ENCODE measurements at regions not wholly inside any gene's neighbourhood (a gene's known extent, or its start where the extent isn't known, plus 50 kb on each side); places are given as distances from the start of the nearest gene placed in this dataset.
A peak's percentile ranks its signal among the peaks of the same experiment; 100 is the strongest.

DNA sequence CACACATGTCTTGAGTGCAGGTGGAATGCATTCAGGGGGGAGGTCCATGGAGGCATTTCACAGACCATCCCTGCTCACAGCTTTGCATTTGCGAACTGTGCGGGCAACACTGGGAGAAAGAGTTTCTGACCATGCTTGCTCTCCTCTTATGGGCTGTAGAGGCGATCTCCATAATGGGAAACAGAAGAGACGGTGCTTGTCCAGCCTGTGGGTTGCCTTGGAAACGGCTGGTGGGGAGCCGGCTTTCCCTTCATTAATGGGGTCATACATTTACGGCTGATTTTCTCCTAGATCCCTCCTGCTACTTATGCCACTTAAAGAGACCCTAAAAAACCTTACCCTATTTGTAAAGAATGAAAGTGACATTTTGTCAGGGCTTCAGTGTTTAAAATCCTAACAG lies 147.4 kb downstream of the SOX11 start:
- H2AFZ ChIP-seq (ENCODE audit: low read depth, low read length): peak overlapping the region; percentile 23
- H3K4me2 ChIP-seq (ENCODE audit: low read length): peak overlapping the region; percentile 40
- H3K36me3 ChIP-seq (ENCODE audit: insufficient read depth, low read length): no peaks in the 10 kb centered on the region
- H3K4me3 ChIP-seq (ENCODE audit: low read length): peak overlapping the region; percentile 39
- H3K79me2 ChIP-seq (replicated peaks; ENCODE audit: insufficient read depth, low read length): no peaks in the 10 kb centered on the region
- H3K9me2 ChIP-seq (ENCODE audit: insufficient read depth, low read length): no peaks in the 10 kb centered on the region
- peak overlapping the region; percentile 48 for H3K9ac ChIP-seq (ENCODE audit: low read length)
- peak overlapping the region; percentile 78 for H3K27ac ChIP-seq (ENCODE audit: low read length)
- no peaks in the 10 kb centered on the region for H3K9me3 ChIP-seq (ENCODE audit: low read length)
- H4K20me1 ChIP-seq (ENCODE audit: insufficient read depth): no peaks in the 10 kb centered on the region
- H3F3A ChIP-seq (ENCODE audit: insufficient read depth, low read length, poor library complexity, severe bottlenecking): peaks cover 3% of the 10 kb centered on the region
- H3K27me3 ChIP-seq (ENCODE audit: insufficient read depth, low read depth, low read length): no peaks in the 10 kb centered on the region
- peak; percentile 25 for TF ChIP-seq SMC3 (conservative IDR thresholded peaks at IDR 0.05; ENCODE audit: poor library complexity)
- TF ChIP-seq EZH2 (IDR thresholded peaks at IDR 0.05; ENCODE audit: borderline replicate concordance, insufficient read depth, low read length, poor library complexity, severe bottlenecking): no peak
- peak; percentile 47 for TF ChIP-seq MXI1 (conservative IDR thresholded peaks at IDR 0.05; ENCODE audit: poor library complexity, severe bottlenecking)
- no peak for TF ChIP-seq POLR2AphosphoS5 (IDR thresholded peaks at IDR 0.05)
- TF ChIP-seq, protein P1, sequence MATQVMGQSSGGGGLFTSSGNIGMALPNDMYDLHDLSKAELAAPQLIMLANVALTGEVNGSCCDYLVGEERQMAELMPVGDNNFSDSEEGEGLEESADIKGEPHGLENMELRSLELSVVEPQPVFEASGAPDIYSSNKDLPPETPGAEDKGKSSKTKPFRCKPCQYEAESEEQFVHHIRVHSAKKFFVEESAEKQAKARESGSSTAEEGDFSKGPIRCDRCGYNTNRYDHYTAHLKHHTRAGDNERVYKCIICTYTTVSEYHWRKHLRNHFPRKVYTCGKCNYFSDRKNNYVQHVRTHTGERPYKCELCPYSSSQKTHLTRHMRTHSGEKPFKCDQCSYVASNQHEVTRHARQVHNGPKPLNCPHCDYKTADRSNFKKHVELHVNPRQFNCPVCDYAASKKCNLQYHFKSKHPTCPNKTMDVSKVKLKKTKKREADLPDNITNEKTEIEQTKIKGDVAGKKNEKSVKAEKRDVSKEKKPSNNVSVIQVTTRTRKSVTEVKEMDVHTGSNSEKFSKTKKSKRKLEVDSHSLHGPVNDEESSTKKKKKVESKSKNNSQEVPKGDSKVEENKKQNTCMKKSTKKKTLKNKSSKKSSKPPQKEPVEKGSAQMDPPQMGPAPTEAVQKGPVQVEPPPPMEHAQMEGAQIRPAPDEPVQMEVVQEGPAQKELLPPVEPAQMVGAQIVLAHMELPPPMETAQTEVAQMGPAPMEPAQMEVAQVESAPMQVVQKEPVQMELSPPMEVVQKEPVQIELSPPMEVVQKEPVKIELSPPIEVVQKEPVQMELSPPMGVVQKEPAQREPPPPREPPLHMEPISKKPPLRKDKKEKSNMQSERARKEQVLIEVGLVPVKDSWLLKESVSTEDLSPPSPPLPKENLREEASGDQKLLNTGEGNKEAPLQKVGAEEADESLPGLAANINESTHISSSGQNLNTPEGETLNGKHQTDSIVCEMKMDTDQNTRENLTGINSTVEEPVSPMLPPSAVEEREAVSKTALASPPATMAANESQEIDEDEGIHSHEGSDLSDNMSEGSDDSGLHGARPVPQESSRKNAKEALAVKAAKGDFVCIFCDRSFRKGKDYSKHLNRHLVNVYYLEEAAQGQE (IDR thresholded peaks at IDR 0.05; ENCODE audit: borderline replicate concordance): peak; percentile 18
- TF ChIP-seq RAD21 (conservative IDR thresholded peaks at IDR 0.05): peak; percentile 30
- no peak for TF ChIP-seq TAF1 (IDR thresholded peaks at IDR 0.05; ENCODE audit: low read depth)
- TF ChIP-seq EP300 (conservative IDR thresholded peaks at IDR 0.05; ENCODE audit: poor library complexity, severe bottlenecking): peak; percentile 53
- TF ChIP-seq, protein P2, sequence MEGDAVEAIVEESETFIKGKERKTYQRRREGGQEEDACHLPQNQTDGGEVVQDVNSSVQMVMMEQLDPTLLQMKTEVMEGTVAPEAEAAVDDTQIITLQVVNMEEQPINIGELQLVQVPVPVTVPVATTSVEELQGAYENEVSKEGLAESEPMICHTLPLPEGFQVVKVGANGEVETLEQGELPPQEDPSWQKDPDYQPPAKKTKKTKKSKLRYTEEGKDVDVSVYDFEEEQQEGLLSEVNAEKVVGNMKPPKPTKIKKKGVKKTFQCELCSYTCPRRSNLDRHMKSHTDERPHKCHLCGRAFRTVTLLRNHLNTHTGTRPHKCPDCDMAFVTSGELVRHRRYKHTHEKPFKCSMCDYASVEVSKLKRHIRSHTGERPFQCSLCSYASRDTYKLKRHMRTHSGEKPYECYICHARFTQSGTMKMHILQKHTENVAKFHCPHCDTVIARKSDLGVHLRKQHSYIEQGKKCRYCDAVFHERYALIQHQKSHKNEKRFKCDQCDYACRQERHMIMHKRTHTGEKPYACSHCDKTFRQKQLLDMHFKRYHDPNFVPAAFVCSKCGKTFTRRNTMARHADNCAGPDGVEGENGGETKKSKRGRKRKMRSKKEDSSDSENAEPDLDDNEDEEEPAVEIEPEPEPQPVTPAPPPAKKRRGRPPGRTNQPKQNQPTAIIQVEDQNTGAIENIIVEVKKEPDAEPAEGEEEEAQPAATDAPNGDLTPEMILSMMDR (IDR thresholded peaks at IDR 0.05; ENCODE audit: poor library complexity, severe bottlenecking): no peak

DNA sequence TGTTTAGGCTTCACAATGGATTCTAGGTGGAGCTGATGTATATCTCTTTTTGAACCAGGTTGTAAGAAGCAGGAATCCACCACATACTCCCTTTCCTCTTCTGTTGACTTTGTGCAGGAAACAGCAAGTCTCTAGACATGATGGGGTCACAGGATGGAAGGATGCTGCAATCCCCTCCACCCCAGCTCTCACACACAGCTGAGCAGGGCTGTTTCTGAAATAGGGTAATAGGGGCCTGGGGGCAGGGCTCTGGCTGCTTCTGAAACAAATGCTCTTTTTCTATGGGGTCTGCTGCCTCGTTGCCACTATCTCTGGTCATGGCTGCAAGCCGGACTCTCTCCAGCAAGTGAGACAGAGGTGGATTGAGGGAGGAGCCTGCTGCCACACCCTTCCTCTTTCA lies 148.9 kb downstream of the SOX11 start:
- Histone ChIP-seq H3K4me2 (ENCODE audit: low read length) (no peak overlapping the region), H2AFZ (ENCODE audit: low read depth, low read length) (no peak overlapping the region), H3K27me3 (ENCODE audit: insufficient read depth, low read depth, low read length) (no peaks in the 10 kb centered on the region), H3K79me2 (replicated peaks; ENCODE audit: insufficient read depth, low read length) (no peaks in the 10 kb centered on the region), H3K36me3 (ENCODE audit: insufficient read depth, low read length) (no peaks in the 10 kb centered on the region), H3K4me3 (ENCODE audit: low read length) (no peak overlapping the region), H3K27ac (ENCODE audit: low read length) (peak overlapping the region; percentile 78), H3K9me3 (ENCODE audit: low read length) (no peaks in the 10 kb centered on the region), H3F3A (ENCODE audit: insufficient read depth, low read length, poor library complexity, severe bottlenecking) (peaks cover 3% of the 10 kb centered on the region), H3K9me2 (ENCODE audit: insufficient read depth, low read length) (no peaks in the 10 kb centered on the region), H4K20me1 (ENCODE audit: insufficient read depth) (no peaks in the 10 kb centered on the region), H3K9ac (ENCODE audit: low read length) (no peak overlapping the region)
- no peak for TF ChIP-seq MXI1 (conservative IDR thresholded peaks at IDR 0.05; ENCODE audit: poor library complexity, severe bottlenecking)
- TF ChIP-seq RAD21 (conservative IDR thresholded peaks at IDR 0.05): no peak
- TF ChIP-seq, protein P2 (IDR thresholded peaks at IDR 0.05; ENCODE audit: poor library complexity, severe bottlenecking): no peak
- TF ChIP-seq POLR2AphosphoS5 (IDR thresholded peaks at IDR 0.05): no peak
- no peak for TF ChIP-seq SMC3 (conservative IDR thresholded peaks at IDR 0.05; ENCODE audit: poor library complexity)
- no peak for TF ChIP-seq EP300 (conservative IDR thresholded peaks at IDR 0.05; ENCODE audit: poor library complexity, severe bottlenecking)
- no peak for TF ChIP-seq TAF1 (IDR thresholded peaks at IDR 0.05; ENCODE audit: low read depth)
- TF ChIP-seq EZH2 (IDR thresholded peaks at IDR 0.05; ENCODE audit: borderline replicate concordance, insufficient read depth, low read length, poor library complexity, severe bottlenecking): no peak
- TF ChIP-seq, protein P1 (IDR thresholded peaks at IDR 0.05; ENCODE audit: borderline replicate concordance): no peak

All from neural cell (in vitro differentiated cells).